HUES48 (cell line): ENCODE measurements at regions not wholly inside any gene's neighbourhood (a gene's known extent, or its start where the extent isn't known, plus 50 kb on each side); places are given as distances from the start of the nearest gene placed in this dataset.

ENCODE experiments used
- H3K27ac ChIP-seq: one replicate; pipeline ENCODE4 v1.7.0; 2013; ENCODE audit warnings: low read depth, low read length, inconsistent platforms
- H3K27me3 ChIP-seq: 2 replicates; pipeline ENCODE4 v1.6.1; 2013; ENCODE audit warnings: mild to moderate bottlenecking, low read length; ENCODE audit not compliant: control insufficient read depth, insufficient read depth
- H3K36me3 ChIP-seq: 2 replicates; pipeline ENCODE4 v1.6.1; 2013; ENCODE audit warnings: low read length; ENCODE audit not compliant: control insufficient read depth, insufficient read depth
- H3K4me1 ChIP-seq: 2 replicates; pipeline ENCODE4 v1.6.1; 2013; ENCODE audit warnings: mild to moderate bottlenecking, low read length; ENCODE audit not compliant: control insufficient read depth, insufficient read depth
- H3K4me3 ChIP-seq: 2 replicates; pipeline ENCODE4 v1.5.1; 2013; ENCODE audit warnings: mild to moderate bottlenecking, low read depth, low read length
- H3K9ac ChIP-seq: 2 replicates; pipeline ENCODE4 v1.6.1; 2013; ENCODE audit warnings: mild to moderate bottlenecking, low read depth, low read length, moderate library complexity
- H3K9me3 ChIP-seq: 2 replicates; pipeline ENCODE4 v1.6.1; 2013; ENCODE audit warnings: low read length; ENCODE audit not compliant: control insufficient read depth, insufficient read depth

GRCh38 chr4:34253239-34253638 is 1991.1 kb downstream of the ARAP2 start:
- Histone ChIP-seq H3K36me3 (no peaks in the 10 kb centered on the region), H3K4me1 (no peaks in the 10 kb centered on the region), H3K9me3 (no peaks in the 10 kb centered on the region), H3K9ac (no peak overlapping the region), H3K4me3 (no peak overlapping the region), H3K27ac (no peak overlapping the region), H3K27me3 (no peaks in the 10 kb centered on the region)

GRCh38 chr4:34258176-34258575 is 1986.1 kb downstream of the ARAP2 start:
- Histone ChIP-seq H3K36me3 (no peaks in the 10 kb centered on the region), H3K4me1 (no peaks in the 10 kb centered on the region), H3K9ac (no peak overlapping the region), H3K27me3 (no peaks in the 10 kb centered on the region), H3K4me3 (no peak overlapping the region), H3K9me3 (no peaks in the 10 kb centered on the region), H3K27ac (no peak overlapping the region)

DNA sequence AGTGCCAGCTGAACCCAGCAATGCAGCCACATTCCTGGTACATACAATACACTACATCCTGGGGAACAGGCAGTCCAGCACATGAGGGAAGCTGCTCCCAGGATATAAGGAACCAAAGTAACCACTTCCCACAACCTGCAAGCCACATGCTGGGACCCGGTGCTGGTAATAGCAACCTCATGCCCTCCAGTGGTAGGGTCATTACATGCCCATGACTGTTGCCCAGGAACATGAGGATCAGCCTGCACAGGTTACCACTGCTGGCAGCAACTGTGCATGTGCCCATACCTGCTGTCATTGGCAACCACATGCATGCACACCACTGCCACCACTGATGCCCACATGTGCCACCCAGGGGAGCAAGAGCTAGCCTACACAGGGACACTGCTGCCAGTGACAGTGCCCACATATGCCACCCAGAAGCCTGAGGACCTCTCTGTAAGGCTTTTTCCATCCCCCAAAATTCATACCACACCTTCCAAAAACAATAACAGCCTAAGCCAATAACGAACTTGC is 1982.5 kb downstream of the ARAP2 start:
- Histone ChIP-seq H3K27ac (no peak overlapping the region), H3K4me1 (no peaks in the 10 kb centered on the region), H3K4me3 (no peak overlapping the region), H3K9me3 (no peaks in the 10 kb centered on the region), H3K36me3 (no peaks in the 10 kb centered on the region), H3K27me3 (no peaks in the 10 kb centered on the region), H3K9ac (no peak overlapping the region)

DNA sequence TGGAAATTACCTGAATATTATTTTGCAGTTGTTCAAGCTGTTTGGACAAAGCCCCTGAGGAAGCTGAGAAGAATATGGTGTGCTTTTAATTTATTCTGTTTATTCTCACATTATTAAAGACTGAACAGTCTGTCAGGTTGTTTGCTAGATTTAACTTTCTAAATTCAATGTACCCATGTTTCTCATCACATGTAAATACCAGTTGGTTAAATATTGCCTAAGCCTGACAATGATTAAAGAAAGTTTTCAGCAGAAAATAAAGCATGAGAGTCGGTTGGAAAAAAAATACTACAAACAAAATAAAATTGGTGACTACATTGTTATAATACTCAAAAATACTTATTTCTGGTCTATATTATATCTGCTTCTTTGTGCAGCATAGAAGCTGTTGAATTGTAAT is 1974.7 kb downstream of the ARAP2 start:
- no peak overlapping the region for H3K9ac ChIP-seq
- no peaks in the 10 kb centered on the region for H3K36me3 ChIP-seq
- no peaks in the 10 kb centered on the region for H3K27me3 ChIP-seq
- H3K9me3 ChIP-seq: no peaks in the 10 kb centered on the region
- no peak overlapping the region for H3K4me3 ChIP-seq
- H3K4me1 ChIP-seq: no peaks in the 10 kb centered on the region
- H3K27ac ChIP-seq: no peak overlapping the region

GRCh38 chr4:34271479-34272355 is 1972.6 kb downstream of the ARAP2 start:
- Histone ChIP-seq H3K9me3 (no peaks in the 10 kb centered on the region), H3K4me1 (no peaks in the 10 kb centered on the region), H3K27ac (no peak overlapping the region), H3K9ac (no peak overlapping the region), H3K27me3 (no peaks in the 10 kb centered on the region), H3K4me3 (no peak overlapping the region), H3K36me3 (no peaks in the 10 kb centered on the region)

DNA sequence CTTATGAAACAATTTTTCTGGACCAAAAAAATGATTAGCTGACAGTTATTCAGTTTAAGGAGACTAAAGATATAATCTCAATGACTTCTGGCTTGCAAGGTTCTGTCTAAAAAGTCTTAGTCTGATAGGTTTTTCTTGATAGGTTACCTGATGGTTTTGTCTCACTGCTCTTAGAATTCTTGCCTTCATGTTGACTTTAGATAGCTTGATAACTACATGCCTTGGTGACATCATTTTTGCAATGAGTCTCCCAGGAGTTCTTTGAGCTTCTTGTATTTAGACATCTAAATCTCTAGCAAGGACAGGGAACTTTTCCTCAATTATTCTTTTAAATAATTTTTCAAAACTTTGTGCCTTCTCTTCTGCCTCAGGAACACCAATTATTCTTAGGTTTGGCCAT is 1965.3 kb downstream of the ARAP2 start:
- Histone ChIP-seq H3K27me3 (no peaks in the 10 kb centered on the region), H3K9ac (no peak overlapping the region), H3K4me1 (no peaks in the 10 kb centered on the region), H3K36me3 (no peaks in the 10 kb centered on the region), H3K27ac (no peak overlapping the region), H3K9me3 (no peaks in the 10 kb centered on the region; the same call in 1 of the 2 replicates), H3K4me3 (no peak overlapping the region)

GRCh38 chr4:34280131-34280530 is 1964.2 kb downstream of the ARAP2 start:
- no peaks in the 10 kb centered on the region; the same call in 1 of the 2 replicates for H3K9me3 ChIP-seq
- H3K27ac ChIP-seq: no peak overlapping the region
- H3K9ac ChIP-seq: no peak overlapping the region
- H3K4me3 ChIP-seq: no peak overlapping the region
- H3K27me3 ChIP-seq: no peaks in the 10 kb centered on the region
- no peaks in the 10 kb centered on the region for H3K36me3 ChIP-seq
- no peaks in the 10 kb centered on the region for H3K4me1 ChIP-seq

DNA sequence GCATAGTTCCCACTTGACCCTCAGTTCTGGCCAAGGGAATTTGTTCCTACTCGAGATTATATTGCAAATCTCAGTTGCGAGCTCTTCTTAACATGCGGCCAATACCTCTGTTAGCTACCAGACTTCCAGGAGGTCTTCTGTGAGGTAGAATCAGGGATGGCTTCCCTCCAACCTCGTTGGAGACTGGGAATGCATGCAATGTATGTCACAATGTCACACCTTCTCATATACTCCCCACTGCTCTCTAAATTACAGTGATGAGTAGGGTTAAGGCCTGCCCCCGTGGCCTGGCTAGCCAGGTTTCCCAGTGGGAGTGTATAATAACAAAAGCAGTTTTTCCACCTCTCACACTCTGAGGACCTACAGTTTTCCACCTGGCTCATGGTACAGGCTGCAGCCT is 1962.5 kb downstream of the ARAP2 start:
- no peak overlapping the region for H3K27ac ChIP-seq
- H3K9ac ChIP-seq: no peak overlapping the region
- H3K36me3 ChIP-seq: no peaks in the 10 kb centered on the region
- no peaks in the 10 kb centered on the region; the same call in 1 of the 2 replicates for H3K9me3 ChIP-seq
- no peaks in the 10 kb centered on the region for H3K4me1 ChIP-seq
- H3K27me3 ChIP-seq: no peaks in the 10 kb centered on the region
- no peak overlapping the region for H3K4me3 ChIP-seq

DNA sequence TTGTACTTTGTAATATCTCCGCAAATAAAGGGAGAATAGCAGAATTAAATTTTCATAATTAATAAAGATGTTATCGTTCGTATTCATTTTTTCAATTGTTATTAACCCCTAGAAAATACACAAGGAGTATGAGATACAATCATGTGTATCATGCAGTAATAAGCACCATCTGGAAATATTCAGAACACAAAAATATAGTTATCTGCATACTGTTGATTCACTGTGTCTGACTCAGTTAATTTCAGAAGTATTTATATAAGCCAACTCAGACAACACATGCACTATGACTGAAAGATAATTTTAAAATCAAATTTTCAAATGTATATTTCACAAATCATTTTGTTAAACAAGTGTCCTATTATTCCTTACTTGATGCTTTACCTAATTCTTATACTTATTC is 1954.8 kb downstream of the ARAP2 start:
- no peaks in the 10 kb centered on the region for H3K4me1 ChIP-seq
- no peaks in the 10 kb centered on the region for H3K9me3 ChIP-seq
- no peaks in the 10 kb centered on the region for H3K27me3 ChIP-seq
- no peaks in the 10 kb centered on the region for H3K36me3 ChIP-seq
- H3K4me3 ChIP-seq: no peak overlapping the region
- no peak overlapping the region for H3K9ac ChIP-seq
- H3K27ac ChIP-seq: no peak overlapping the region

- Histone ChIP-seq H3K36me3 (no peaks in the 10 kb centered on the region), H3K4me1 (no peaks in the 10 kb centered on the region), H3K9me3 (no peaks in the 10 kb centered on the region), H3K27ac (no peak overlapping the region), H3K27me3 (no peaks in the 10 kb centered on the region), H3K4me3 (no peak overlapping the region), H3K9ac (no peak overlapping the region)
Observed at GRCh38 chr4:34289962-34290361, 1954.4 kb downstream of the ARAP2 start.

- Histone ChIP-seq H3K27me3 (no peaks in the 10 kb centered on the region), H3K4me1 (no peaks in the 10 kb centered on the region), H3K9ac (no peak overlapping the region), H3K36me3 (no peaks in the 10 kb centered on the region), H3K27ac (no peak overlapping the region), H3K4me3 (no peak overlapping the region), H3K9me3 (no peaks in the 10 kb centered on the region)
Observed at GRCh38 chr4:34293459-34293858, 1950.9 kb downstream of the ARAP2 start.
